Panc1 (cell line): ENCODE measurements at regions not wholly inside any gene's neighbourhood (a gene's known extent, or its start where the extent isn't known, plus 50 kb on each side); places are given as distances from the start of the nearest gene placed in this dataset.

Experiments
- CTCF ChIP-seq: fragments of 450-650 bp; IDR thresholded peaks from 2 replicates; pipeline ENCODE4 v1.5.1; 2017; ENCODE audit warnings: mild to moderate bottlenecking
- POLR2AphosphoS5 ChIP-seq: IDR thresholded peaks from 2 replicates; pipeline ENCODE4 v1.6.1; 2012; ENCODE audit warnings: mild to moderate bottlenecking, low read depth, low read length, moderate library complexity
- SIN3A ChIP-seq: IDR thresholded peaks from 2 replicates; pipeline ENCODE4 v1.6.1; 2012; ENCODE audit warnings: low read depth, mild to moderate bottlenecking, low read length, moderate library complexity, borderline replicate concordance; ENCODE audit not compliant: insufficient read depth

DNA sequence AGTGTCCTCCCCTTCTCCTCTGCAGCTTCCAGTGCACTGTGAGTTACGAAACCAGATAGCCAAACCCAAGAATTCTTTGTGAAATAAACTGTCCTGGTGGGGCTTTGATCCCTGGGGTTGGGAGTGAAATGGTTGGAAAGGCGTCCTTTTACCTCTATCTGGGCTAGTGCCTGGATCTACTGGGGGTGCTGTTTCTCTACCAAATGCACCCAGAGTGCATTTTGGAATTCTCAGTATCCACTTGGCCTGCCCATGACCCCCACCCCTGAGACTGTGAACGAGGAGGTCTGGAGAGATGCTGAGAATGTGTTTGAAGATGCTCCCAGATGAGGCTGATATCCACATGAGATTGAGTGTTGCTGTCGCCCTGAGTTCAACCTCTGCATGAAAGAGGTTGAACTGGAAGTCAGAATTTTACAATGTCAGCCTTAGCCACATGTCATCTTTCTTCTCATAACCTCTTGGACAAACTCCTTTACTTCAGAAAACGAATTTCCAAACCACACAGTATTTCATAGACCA lies 87.1 kb upstream of the CLMN start:
- no peak for TF ChIP-seq CTCF
- no peak for TF ChIP-seq SIN3A
- no peak for TF ChIP-seq POLR2AphosphoS5
